ENCODE measurements at regions not wholly inside any gene's neighbourhood (a gene's known extent, or its start where the extent isn't known, plus 50 kb on each side); places are given as distances from the start of the nearest gene placed in this dataset.

- Histone ChIP-seq H3K23me2 (ENCODE audit: insufficient read length, low read depth, low read length, poor library complexity, severe bottlenecking) (no peaks in the 10 kb centered on the region), H4K5ac (ENCODE audit: insufficient read length, low read depth, low read length) (no peak overlapping the region), H4K8ac (replicated peaks; ENCODE audit: insufficient read length, low read depth, low read length) (no peak overlapping the region), H3K4me2 (ENCODE audit: insufficient read depth, insufficient read length, low read length) (no peak overlapping the region), H3K27ac (ENCODE audit: insufficient read length, low read depth, low read length) (no peak overlapping the region), H2BK20ac (ENCODE audit: low read depth, low read length, poor library complexity, severe bottlenecking) (no peak overlapping the region), H2BK120ac (ENCODE audit: low read depth, low read length, poor library complexity, severe bottlenecking) (no peak overlapping the region), H3K14ac (ENCODE audit: insufficient read depth, low read length) (no peak overlapping the region), H3K23ac (ENCODE audit: insufficient read length, low read depth, low read length) (no peak overlapping the region), H3K27me3 (ENCODE audit: insufficient read depth, low read length) (no peaks in the 10 kb centered on the region), H3K4ac (ENCODE audit: low read depth, low read length) (no peak overlapping the region), H3K79me1 (ENCODE audit: insufficient read depth, low read depth, low read length, poor library complexity, severe bottlenecking) (no peaks in the 10 kb centered on the region), H2AFZ (ENCODE audit: low read length) (no peak overlapping the region), H2AK5ac (ENCODE audit: insufficient read length, low read length) (no peak overlapping the region), H4K20me1 (ENCODE audit: control insufficient read depth, insufficient read depth, insufficient read length) (no peaks in the 10 kb centered on the region), H2BK12ac (ENCODE audit: insufficient read length, low read depth, low read length) (no peak overlapping the region), H3K18ac (ENCODE audit: insufficient read length, low read depth, low read length) (no peak overlapping the region), H2BK5ac (ENCODE audit: insufficient read length, low read length) (no peak overlapping the region), H3K4me1 (ENCODE audit: insufficient read depth, low read length) (no peaks in the 10 kb centered on the region), H3K9me3 (ENCODE audit: control insufficient read depth, low read depth, low read length) (no peaks in the 10 kb centered on the region), H3T11ph (ENCODE audit: low read length) (no peak overlapping the region), H4K91ac (ENCODE audit: insufficient read length, low read depth, low read length) (no peak overlapping the region), H3K79me2 (ENCODE audit: insufficient read depth, low read length) (no peaks in the 10 kb centered on the region), H3K56ac (ENCODE audit: insufficient read length, low read depth, low read length) (no peak overlapping the region), H2BK15ac (ENCODE audit: low read depth, low read length) (no peak overlapping the region), H3K9ac (ENCODE audit: extremely low read depth, insufficient read length, low read length) (no peak overlapping the region)
- Mint-ChIP-seq H3K36me3 (ENCODE audit: insufficient read depth in 1 of 3, low read depth in 3 of 3) (no peaks in the 10 kb centered on the region), H3K4me1 (peaks cover 12% of the 10 kb centered on the region in 2 experiments), H3K9me3 (no peaks in the 10 kb centered on the region; a peak in 1 of 5 replicates), H3K27me3 (ENCODE audit: low read depth) (no peaks in the 10 kb centered on the region; the same call in 1 of the 2 replicates), H3K4me3 (no peak overlapping the region), H3K27ac (no peak overlapping the region)
- DNase-seq: no peak
- no peak for TF ChIP-seq CTCF (conservative IDR thresholded peaks at IDR 0.05)
- WGBS (ENCODE audit: extremely low coverage, insufficient read length, low lambda C conversion rate): no CpG with 5 or more reads among the region's 2 CpGs
These were observed 365.7 kb upstream of the MAF start for GRCh38 chr16:79966226-79966625.

All from H9 (cell line).